ENCODE measurements at regions not wholly inside any gene's neighbourhood (a gene's known extent, or its start where the extent isn't known, plus 50 kb on each side); places are given as distances from the start of the nearest gene placed in this dataset.

DNA sequence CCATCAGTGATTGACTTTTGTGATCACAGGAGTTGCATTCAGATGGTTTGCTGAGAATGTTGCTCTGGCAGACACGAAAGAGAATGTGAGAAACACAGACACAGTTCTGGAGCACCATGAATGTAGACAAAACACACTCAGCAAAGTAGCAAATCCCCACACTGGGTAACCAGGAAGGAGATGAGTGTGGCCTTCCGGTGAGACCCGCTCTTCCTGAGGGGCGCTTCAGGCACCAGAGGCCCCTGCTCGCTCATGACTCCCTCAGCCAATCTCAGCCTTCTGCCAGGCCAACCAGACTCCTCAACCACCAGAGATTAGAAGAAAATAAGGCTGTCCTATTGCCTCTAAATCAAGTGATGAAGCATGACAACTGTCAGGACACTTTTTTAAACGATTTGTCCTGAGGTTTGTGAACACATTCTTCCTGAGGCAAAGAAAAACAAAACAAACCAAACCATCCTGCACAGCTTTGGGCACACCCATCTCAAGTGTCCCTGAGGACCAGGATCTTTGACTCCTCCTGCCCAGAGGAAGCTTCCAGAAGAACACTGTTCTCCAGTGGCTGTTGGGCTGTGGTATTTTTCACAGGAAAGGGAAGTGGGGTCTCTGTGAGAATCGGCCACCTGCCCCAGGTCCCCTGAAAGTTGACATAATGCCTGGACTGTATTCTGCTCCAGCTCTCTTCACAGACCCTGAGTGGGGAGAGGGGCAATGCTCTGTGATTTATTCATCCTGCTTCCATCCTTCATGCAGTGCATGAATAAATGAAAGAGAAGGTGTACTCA is 152.8 kb downstream of the BCL11A start:
- DNase-seq, result no peak

DNA sequence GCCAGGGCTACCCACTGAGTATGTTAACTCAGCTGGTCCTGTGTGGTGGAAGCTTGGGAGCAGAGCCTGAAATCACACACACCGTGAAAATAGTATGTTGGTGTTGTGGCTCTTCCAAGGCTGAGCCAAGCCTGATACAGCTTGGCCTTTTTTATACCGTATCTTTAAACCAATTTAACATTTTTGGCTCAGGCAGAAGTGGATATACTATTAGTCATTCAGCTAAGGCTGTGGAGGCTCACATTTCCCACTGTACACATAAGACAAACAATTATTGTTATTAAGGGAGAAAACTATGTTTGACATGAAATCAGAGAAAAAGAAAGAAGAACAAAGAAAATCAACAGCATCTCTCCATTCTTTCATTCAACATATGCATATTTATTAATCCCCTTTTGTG is 159.0 kb downstream of the BCL11A start:
- DNase-seq, result no peak

DNA sequence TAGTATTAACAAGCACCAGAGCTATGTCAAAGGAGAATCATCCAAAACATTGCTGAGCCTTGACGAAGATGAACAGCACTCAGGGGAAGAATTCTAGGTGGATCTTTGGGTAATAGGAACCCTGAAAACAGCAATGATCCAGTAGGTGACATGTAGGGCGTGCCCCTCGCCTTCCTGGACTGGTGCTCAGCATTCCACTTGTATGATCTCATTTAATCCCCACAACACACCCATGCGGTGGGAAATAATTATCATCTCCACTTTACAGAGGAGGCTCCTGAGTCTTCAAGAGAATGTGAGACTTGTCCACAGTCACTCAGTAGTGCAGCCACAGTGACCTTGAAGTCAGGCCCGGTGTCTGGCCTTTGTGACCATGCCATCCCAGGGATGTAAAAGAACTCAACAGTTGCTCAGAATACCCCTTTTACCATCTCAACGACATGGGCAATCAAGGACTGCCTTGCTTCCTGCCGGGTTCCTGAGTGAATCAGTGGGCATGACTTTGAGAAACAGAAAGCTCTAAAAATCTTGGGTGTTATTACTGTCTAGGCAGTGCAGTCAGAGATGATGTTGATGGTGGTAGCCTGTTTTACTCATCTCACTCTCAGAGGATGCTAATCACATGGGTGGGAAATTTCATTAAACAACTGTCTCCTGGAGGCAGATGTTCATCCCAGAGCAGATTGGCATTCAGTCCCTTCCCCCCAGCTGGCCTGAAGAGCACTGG is 161.6 kb downstream of the BCL11A start:
- no peak for DNase-seq

DNA sequence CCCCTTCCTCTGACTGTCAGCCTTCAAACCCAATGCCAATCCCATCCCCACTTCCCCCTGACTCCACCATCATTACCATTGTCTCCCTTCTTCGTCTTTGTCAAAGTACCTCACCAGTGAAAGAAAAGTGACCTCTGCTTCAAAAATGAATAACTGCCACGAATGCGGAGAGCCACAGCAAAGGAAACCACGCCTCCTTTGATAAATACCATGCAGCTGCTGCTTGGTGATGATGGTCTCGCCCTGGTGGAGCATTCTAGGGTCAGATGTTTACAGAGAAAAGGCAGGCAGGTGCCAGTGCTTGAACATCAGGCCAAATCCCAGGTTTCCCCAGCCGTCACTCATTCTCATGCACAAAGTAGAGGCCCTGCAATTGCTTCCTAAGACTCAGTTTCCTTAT is 162.2 kb downstream of the BCL11A start:
- DNase-seq, result no peak

DNA sequence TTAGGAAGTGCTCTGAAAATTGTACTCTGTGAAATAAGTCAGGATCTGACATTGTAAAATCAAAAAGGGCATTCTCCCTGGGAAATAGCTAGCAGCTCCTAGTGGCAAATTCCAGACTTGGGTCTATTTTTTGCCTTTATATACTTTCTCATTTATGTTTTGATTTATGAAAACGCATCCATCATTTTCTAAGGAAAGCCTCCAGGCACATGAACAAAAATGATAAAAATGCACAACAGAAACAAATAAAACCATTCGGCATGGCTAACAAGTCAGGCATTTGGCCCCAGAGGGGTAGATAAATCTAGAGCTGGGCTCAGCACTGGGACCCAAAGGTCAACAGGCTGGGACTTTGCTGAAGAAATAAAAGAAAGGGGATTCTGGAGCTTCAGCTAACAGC is 167.0 kb downstream of the BCL11A start:
- DNase-seq, result no peak

DNA sequence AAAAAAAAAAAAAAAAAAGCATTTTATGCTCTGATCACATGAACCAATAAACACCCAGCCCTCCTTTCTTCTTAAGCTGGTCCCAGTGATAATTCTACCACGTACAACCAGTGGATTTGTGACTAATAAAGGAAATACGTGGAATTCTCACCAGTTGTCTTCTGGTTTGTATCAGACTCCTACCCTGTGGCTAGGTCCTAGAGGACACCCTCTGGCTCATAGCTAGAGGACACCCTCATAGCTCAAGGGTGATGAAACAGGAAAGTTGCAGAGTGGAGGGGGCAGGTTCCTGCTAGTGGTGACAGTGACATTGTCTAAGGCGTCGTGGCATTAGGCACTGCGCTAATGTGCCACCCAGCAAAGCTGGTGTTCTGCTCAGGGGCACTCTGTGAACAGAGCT is 167.8 kb downstream of the BCL11A start:
- no peak for DNase-seq

DNA sequence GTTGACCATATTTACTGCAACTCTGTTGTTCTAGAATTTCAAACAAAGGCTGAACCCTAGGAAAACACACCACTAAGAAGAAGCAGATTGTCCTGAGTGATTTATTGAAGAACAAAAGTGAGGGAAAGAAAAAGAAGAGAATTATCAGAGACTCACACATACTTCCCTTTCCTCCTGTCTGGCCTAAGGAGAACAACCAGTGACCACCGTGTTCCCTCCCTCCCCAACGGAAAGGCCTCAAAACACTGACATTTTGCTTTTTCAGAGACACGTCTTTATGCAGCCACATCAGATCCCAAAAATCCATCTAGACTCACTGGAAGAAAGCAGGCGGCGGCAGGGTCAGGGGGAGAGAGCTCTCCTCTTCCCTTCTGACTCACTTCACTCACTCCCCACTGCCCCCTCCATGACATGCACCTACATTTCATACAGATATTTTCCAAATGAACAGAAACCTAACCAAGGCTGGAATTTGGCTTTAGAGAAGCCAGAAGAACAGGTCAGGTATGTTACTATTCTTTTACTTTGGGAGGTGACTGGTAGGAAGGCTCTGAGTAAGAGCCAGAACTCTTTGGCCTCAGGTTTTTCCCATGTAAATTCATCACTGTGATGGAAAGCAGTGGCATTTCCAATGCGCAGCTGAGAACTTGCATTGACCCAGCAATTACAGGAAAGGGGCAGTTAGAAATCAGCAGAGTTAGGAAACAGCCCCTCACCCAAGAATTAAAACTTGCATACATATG is 169.9 kb downstream of the BCL11A start:
- DNase-seq, result no peak

DNA sequence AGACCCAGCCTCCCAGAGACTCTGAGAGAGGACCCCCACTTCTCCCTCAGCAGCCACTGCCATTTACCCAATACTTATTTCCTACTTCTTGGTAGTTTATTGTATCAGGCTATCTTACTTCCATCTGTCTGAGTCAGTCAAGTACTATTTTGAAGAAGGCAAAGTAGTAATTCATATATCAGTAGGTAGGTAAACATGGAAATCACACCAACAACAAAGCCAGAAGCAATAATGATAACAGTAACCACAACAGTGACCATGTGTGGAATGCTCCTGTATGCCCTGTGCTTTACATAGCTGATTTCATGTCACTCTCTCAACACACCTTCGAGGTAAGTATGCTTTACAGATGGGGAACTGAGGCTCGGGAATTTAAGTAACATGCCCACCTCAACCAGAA is 173.0 kb downstream of the BCL11A start:
- DNase-seq, result no peak

DNA sequence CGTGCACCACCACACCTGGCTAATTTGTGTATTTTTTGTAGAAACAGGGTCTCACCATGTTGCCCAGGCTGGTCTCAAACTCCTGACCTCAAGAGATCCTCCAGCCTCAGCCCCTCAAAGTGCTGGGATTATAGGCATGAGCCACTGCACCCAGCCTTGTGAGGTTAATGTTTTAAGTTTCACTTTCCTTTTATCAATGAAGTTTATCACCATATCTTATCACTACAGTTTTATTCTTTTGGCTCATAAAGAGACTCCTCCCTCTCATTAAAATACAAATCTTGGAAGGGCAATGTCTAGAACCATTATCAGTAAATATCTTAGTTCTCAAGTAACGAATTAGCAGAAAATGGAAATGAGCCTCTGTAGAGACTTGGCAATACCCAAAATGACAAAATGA is 173.8 kb downstream of the BCL11A start:
- no peak for DNase-seq

DNA sequence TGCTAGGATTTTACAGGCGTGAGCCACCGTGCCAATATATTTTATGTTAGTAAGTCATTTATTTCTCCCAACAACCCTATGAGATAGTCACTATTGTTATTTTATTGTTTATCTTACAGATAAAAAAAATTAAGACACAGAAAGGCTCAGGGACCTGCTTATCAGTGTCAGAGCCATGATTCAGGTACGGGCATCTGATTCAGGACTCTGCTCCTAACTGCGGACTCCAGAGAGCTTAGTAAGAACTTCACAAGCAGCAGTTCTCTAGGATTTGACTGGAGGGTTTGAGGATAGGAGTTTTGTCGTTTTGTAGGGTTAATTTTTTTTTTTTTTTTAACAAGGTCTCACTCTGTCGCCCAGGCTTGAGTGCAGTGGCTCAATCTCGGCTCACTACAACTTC is 174.2 kb downstream of the BCL11A start:
- DNase-seq, result no peak

DNA sequence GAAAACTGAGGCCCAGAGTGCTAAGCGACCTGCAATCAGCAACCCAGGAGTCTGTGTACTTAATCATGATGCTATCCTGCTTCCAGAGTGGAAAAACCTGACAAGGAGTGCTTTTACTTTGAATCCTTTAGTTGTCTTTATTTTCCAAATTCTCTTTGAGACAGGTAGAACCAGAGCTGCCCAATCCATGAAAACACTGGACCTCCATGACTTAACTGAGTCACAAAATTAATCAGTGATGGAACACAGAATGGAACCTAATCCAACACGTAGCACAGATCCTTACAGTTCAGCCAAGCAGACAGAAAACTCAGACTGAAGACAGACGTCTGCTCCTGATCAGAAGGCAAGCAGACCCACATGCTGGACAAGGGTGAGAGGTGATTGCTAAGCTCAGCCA is 175.6 kb downstream of the BCL11A start:
- no peak for DNase-seq

DNA sequence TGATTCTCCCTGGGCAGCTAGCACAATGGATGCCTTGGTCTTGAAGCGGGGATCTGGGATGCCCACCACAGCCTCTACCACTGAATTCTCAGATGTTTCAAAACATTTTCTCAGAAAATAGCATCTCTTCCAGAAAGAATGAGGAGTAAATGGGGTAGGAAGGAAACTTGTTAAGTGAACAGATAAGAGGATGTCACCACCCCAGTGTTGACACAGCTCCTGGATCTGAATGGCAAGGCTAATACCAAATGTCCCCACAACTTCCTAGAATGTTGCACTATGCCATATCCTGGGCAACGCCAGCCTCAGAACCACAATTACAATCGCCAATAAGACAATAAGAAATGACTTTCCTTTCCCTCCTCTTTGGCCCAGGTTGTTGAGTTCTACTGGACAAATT is 177.2 kb downstream of the BCL11A start:
- DNase-seq, result no peak

DNA sequence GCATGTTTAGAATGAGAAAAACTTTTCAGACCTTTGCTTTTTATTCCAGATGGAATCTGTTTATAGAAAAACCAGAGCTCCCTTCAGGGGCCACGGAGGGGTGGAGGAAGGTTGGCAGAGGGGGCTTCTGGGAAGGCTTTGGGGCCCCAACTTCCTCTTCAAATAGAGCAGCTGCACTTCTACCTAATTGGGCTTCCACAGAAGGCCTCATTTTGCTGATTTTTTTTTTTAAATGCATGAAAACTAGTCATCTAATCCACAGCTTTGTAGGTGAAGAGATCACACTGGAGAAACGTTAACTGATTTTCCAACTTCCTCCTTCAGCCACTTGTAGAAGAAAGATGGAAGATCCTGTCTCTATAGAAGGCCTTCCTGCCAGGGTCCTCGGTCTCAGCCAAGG is 181.8 kb downstream of the BCL11A start:
- DNase-seq, result no peak

DNA sequence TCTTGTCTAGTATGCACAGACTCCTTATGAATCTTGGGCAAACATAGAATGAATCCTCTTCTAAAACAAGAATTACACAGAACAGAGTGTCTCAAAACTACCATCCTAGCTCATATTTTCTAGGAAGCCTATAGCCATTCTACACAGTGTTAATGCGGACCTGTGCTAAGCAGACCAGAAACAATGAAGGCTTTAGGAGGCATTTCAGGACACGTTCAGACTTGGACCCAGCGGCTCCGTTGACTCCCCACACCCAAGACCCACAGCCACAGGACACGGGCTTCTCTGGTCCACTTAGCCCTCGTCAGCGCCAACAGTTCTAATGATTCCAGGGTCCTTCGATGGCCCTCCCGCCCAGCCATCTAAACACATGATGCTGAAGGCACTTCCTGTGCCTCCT is 182.2 kb downstream of the BCL11A start:
- DNase-seq, result no peak

DNA sequence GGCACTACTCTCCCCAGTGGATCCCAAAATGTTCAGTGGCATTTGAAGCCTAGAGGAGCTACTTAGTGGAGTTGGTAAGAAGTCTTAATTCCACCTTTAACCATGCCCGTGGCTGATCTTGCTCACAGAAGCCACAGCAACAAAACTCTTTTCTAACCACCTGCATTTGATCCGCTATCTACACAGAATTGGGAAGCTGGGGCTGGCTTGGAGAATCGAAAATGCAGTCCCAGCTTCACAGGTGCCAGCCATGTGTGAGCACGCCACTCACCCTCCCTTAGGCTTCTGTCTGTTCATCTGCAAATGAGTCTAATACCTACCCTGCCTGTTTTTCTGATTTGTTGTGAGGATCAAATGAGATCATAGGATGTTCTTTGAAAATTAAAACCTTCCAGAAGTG is 182.6 kb downstream of the BCL11A start:
- no peak for DNase-seq

DNA sequence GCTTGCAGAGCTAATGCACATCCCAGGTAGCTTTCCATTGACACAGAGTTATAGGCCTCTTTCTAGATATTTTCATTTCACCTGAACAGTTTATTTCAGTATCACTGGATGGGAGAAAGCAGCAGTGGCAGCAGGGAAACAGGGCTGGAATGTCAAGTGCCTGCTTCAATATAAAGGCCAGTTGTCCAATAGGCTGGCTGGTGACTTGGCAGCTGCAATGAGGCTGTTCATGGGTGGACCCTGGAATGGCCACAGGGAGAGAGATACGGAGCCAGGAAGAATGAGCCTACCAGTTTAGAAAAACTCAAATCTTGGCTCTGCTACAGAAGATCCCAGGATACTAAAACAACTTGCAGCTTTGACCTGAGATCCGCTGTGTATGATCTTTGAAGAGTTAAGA is 185.0 kb downstream of the BCL11A start:
- DNase-seq, result no peak

DNA sequence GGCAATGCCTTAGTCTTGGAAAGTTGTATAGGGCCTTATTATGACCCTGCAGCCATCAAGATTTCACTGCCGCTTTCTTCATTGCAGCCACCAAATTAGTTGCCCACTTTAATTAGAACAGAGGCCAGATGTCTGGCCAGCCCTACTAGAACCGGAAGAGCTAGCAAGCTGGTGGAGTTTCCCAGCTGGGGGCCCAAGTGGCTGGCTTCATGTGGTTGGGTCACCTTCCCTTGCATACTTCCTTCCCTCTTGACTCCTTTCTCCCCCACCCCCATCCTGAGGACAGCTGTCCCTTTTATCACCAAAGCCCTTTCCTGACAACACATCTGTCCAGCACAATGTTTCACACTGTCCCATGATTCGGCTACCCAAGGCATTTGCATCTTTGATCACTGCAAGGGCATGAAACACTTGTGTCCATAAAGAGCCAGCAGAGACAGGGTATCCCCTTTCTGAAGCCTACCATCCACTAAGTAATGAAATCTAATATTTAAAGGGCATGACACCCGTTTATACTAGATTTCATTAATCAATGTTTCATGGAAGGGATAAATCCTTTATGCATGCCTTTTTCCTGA is 187.2 kb downstream of the BCL11A start:
- no peak for DNase-seq

DNA sequence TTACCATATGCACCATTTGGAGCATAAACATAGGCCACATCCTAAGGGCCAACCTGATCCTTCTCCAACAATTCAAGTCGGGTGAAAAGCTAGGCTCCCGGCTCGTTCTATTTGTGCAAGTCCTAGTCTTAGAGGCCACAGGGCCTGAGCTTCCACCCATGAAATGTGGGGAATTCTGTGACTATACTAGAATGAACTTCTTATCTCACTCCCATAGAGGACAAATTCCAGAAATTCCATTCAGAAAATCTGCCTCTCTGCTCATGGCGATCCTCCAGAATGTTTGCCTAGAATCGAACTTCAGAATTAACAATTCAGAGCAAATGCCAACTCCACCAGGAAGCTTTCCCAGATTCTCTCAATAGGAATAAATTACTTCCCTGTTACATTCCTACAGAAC is 187.9 kb downstream of the BCL11A start:
- no peak for DNase-seq

DNA sequence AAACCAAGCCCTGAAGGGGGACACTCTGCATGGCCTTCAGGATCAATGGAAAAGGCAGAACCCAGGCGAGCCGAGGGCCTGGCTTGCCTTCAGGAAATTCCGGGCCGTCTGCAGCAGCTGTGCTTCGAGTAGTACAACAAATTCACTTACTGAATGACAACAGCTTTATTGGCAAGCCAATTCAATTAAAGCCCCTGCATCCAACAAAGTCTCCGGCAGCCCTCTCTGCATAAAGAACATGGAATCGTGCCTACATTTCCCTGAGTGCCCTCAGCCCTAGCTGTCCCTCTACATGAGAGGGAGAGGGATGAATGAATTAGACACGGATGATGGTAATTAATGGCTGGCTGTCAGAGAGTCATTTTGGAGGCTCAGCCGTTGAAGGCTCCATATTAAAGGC is 189.0 kb downstream of the BCL11A start:
- no peak for DNase-seq

DNA sequence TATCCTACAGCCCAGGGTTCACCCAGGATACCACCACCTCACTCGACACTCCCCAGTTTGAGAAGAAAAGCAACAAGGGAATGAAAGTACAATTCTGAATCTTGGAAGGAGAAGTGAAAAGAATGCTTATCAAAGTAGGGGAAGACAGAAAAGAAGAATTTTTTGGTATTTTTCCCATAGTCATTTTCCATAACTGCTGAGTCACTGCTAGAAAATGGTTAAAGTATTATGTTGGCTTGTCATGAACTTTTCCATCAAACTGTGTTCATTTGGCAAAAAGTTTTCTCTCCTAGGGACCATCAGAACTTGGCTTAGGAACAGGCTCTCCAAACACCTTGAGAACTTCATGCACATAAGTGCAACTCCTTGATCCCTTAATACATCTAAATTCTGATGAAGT is 192.0 kb downstream of the BCL11A start:
- no peak for DNase-seq

DNA sequence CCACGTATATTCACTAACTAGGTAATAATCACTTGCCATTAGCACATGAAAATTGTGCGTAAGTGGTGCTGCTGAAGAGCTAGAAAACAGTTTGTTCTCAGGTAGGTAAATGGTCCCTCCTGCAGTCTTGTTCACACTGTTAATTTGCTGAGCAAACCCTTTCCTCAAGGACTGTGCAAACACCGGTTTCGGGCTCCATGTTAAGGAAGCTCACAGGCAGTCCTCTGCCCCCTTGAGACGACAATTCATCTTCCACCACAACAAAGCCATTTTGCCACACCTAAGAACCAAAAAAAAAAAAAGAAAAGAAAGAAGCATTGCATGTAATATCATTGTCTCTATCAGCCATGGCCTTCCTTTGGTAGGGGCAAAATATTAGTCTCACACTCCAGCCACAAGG is 193.9 kb downstream of the BCL11A start:
- DNase-seq, result no peak

DNA sequence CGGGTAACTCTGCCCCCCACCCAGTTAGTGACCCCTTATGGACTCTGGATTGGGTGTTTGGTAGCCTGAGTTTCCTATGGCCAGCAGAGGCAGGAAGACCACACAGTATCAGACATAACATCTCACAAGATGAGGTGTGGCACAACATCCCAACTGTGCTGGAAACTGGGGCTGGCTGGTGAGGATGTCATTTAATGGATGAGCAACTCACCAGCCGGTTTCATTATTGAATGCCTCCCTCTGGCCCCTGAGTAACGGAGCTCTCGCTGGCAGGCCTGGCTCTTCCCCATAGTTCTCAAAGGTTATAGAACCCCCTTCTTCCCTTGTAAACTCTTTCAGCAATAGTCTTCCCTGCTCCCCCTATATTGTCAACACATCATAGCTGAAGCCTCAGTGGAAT is 195.0 kb downstream of the BCL11A start:
- DNase-seq, result no peak

DNA sequence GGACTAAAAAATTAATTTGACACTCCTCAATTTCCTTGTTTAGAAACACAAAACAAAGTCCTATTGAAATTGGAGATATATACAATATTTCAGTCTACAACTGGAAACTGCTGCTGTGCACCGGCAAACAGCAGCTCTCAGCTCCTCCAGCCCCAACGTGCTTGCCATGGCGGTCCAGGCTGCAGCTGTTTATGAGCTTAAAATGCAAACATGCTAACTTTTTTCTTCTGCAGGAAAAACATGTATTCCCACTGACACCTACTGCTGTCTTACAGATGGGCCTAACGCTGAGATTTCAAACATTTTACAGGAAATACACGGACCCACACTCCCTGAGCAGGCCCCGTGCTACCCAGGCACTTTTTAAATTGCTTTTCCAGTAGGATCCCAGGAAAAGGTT is 195.5 kb downstream of the BCL11A start:
- DNase-seq, result no peak

DNA sequence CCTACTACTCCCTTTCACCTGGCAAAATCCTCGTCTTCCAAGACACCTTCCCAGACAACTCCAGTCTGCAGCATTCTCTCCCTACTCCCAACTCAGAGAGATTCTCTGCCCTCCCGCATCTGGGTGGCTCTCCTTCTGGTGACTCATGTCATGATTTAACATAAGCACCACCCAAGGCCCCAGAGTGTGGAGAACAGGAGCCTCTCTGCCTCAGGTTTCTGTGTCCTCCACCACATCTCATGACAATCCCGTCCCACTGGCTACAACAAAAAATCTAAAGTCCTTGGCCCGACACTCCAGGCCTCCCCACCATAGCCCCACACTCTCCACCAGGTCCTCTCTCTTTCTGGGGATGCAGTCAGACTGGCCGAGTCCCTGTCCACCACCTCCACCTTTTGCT is 197.1 kb downstream of the BCL11A start:
- DNase-seq, result no peak
